Neuronal stem cell (in vitro differentiated cells): ENCODE measurements at regions not wholly inside any gene's neighbourhood (a gene's known extent, or its start where the extent isn't known, plus 50 kb on each side); places are given as distances from the start of the nearest gene placed in this dataset.
A peak's percentile ranks its signal among the peaks of the same experiment; 100 is the strongest.
"Not testable (repeated sequence)": the region's sequence is repeated elsewhere in the genome, so short reads cannot be mapped to it uniquely, and the experiment has no call there.

ENCODE experiments used
- DNase-seq: peaks from one replicate; pipeline ENCODE4 v3.0.0-alpha.2; 2013; ENCODE audit warnings: low spot score
- H2AFZ ChIP-seq: one replicate; pipeline ENCODE4 v1.6.1; 2013; ENCODE audit warnings: mild to moderate bottlenecking, low read length, inconsistent platforms
- H2AK5ac ChIP-seq: 2 replicates; pipeline ENCODE4 v1.6.1; 2013; ENCODE audit warnings: low read depth, mild to moderate bottlenecking, inconsistent platforms, low read length, moderate library complexity, mixed read lengths
- H2BK120ac ChIP-seq: 2 replicates; pipeline ENCODE4 v1.6.1; 2013; ENCODE audit warnings: low read depth, mild to moderate bottlenecking, inconsistent platforms, low read length, moderate library complexity, mixed read lengths
- H2BK12ac ChIP-seq: one replicate; pipeline ENCODE4 v1.6.1; 2013; ENCODE audit warnings: low read length, inconsistent platforms
- H2BK15ac ChIP-seq: 2 replicates; pipeline ENCODE4 v1.6.1; 2013; ENCODE audit warnings: mild to moderate bottlenecking, low read length, inconsistent platforms, mixed read lengths
- H2BK5ac ChIP-seq: one replicate; pipeline ENCODE4 v1.6.1; 2013; ENCODE audit warnings: inconsistent platforms, mild to moderate bottlenecking, low read length, moderate library complexity
- H3K14ac ChIP-seq: one replicate; pipeline ENCODE4 v1.6.1; 2013; ENCODE audit warnings: low read length, inconsistent platforms
- H3K18ac ChIP-seq: 2 replicates; pipeline ENCODE4 v1.6.1; 2013; ENCODE audit warnings: low read length, inconsistent platforms
- H3K23ac ChIP-seq: 2 replicates; pipeline ENCODE4 v1.6.1; 2013; ENCODE audit warnings: low read depth, mild to moderate bottlenecking, mixed read lengths, low read length, inconsistent platforms; ENCODE audit not compliant: poor library complexity
- H3K27ac ChIP-seq: replicated peaks from 3 replicates; pipeline ENCODE4 v1.5.1; 2013; ENCODE audit warnings: low read length, inconsistent platforms
- H3K27me3 ChIP-seq, 3 experiments: 2 replicates each; pipeline ENCODE4 v1.6.1; 2013; ENCODE audit warnings: low read length in 3 of 3, mild to moderate bottlenecking in 2 of 3, inconsistent platforms in 1 of 3, low read depth in 1 of 3, mixed read lengths in 1 of 3, moderate library complexity in 1 of 3; ENCODE audit not compliant: control insufficient read depth in 3 of 3, insufficient read depth in 3 of 3
- H3K36me3 ChIP-seq, 2 donors: replicated peaks in 1 of 2; 2 replicates each; pipeline ENCODE4 v1.6.1; 2013; ENCODE audit warnings: low read length in 2 of 2; ENCODE audit not compliant: control insufficient read depth in 2 of 2, insufficient read depth in 2 of 2
- H3K4ac ChIP-seq: 2 replicates; pipeline ENCODE4 v1.6.1; 2013; ENCODE audit warnings: inconsistent platforms, mild to moderate bottlenecking, low read length, moderate library complexity
- H3K4me1 ChIP-seq, 2 donors: 1 replicate in 1 of 2; 2 replicates in 1 of 2; pipeline ENCODE4 v1.6.1; 2013; ENCODE audit warnings: low read length in 2 of 2, low read depth in 1 of 2; ENCODE audit not compliant: control insufficient read depth in 2 of 2, insufficient read depth in 1 of 2
- H3K4me2 ChIP-seq: one replicate; pipeline ENCODE4 v1.6.1; 2013; ENCODE audit warnings: mild to moderate bottlenecking, low read length, inconsistent platforms; ENCODE audit not compliant: insufficient read depth, poor library complexity, severe bottlenecking
- H3K4me3 ChIP-seq, 2 donors: 2 replicates each; pipeline ENCODE4 v1.5.1; 2013; ENCODE audit warnings: low read length in 2 of 2, mild to moderate bottlenecking in 2 of 2, inconsistent platforms in 1 of 2, moderate library complexity in 1 of 2
- H3K79me1 ChIP-seq: one replicate; pipeline ENCODE4 v1.6.1; 2013; ENCODE audit warnings: low read depth, mild to moderate bottlenecking, inconsistent platforms, low read length, moderate library complexity
- H3K9ac ChIP-seq: one replicate; pipeline ENCODE4 v1.6.1; 2013; ENCODE audit warnings: mild to moderate bottlenecking, low read depth, low read length, inconsistent platforms; ENCODE audit not compliant: poor library complexity
- H3K9me3 ChIP-seq, 2 donors: replicated peaks in 1 of 2; 2 replicates each; pipeline versions ENCODE3 to v1.6.1; 2013; ENCODE audit warnings: low read length in 2 of 2, mild to moderate bottlenecking in 2 of 2, inconsistent platforms in 1 of 2, low read depth in 1 of 2, mixed read lengths in 1 of 2, moderate library complexity in 1 of 2; ENCODE audit not compliant: control insufficient read depth in 2 of 2, insufficient read depth in 1 of 2
- H4K8ac ChIP-seq: one replicate; pipeline ENCODE4 v1.6.1; 2013; ENCODE audit warnings: low read depth, mild to moderate bottlenecking, inconsistent platforms, low read length, moderate library complexity
- H4K91ac ChIP-seq: one replicate; pipeline ENCODE4 v1.6.1; 2013; ENCODE audit warnings: low read length, low read depth, mild to moderate bottlenecking, inconsistent platforms; ENCODE audit not compliant: poor library complexity
- WGBS, 2 donors: extraction: QIAGEN DNeasy Blood & Tissue Kit; methylation state at CpG; one replicate each; pipeline ENCODE4 v1.1.7; 2013; ENCODE audit warnings: missing lambda C conversion rate in 2 of 2, mixed read lengths in 1 of 2; ENCODE audit not compliant: insufficient read length in 2 of 2, insufficient replicate concordance in 1 of 2; ENCODE audit errors: extremely low coverage in 2 of 2; 5-methylcytosine and 5-hydroxymethylcytosine counted together

DNA sequence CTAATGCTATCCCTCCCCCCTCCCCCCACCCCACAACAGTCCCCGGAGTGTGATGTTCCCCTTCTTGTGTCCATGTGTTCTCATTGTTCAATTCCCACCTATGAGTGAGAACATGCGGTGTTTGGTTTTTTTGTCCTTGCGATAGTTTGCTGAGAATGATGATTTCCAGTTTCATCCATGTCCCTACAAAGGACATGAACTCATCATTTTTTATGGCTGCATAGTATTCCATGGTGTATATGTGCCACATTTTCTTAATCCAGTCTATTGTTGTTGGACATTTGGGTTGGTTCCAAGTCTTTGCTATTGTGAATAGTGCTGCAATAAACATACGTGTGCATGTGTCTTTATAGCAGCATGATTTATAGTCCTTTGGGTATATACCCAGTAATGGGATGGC is 133.7 kb upstream of the ANK3 start:
- not testable (repeated sequence) for H2BK120ac ChIP-seq, H2AFZ ChIP-seq, H2AK5ac ChIP-seq, H3K23ac ChIP-seq, H3K9ac ChIP-seq, H3K79me1 ChIP-seq, H3K18ac ChIP-seq, H4K8ac ChIP-seq, H3K36me3 ChIP-seq, H2BK5ac ChIP-seq, H3K4me2 ChIP-seq, H3K14ac ChIP-seq, H2BK15ac ChIP-seq, H3K4ac ChIP-seq, H2BK12ac ChIP-seq, H4K91ac ChIP-seq, H3K27me3 ChIP-seq, H3K27ac ChIP-seq, H3K4me3 ChIP-seq, H3K9me3 ChIP-seq, DNase-seq
- H3K4me1 ChIP-seq = peaks cover 1 to 18% of the 10 kb centered on the region in 2 donors
- WGBS, 2 donors = no CpG with 5 or more reads among the region's 4 CpGs

DNA sequence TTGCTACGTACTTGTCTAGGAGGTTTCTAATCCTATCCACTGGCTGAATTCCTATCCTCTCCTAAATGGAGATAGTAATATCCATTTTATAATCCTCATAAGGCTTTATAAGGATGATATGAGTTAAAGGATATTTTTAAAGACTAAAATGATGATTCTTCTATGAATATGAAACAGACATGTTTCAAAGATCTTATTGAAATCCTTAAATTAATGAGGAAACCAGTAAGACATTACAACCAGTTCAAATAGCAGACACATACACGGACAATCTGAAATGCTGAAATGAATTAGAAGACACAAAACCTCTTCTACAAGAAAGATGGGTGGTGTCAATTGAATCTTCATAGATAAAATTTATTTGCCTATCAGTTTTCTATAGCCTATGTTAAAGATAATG is 132.9 kb upstream of the ANK3 start:
- Histone ChIP-seq H3K18ac (no peak overlapping the region), H4K91ac (no peak overlapping the region), H4K8ac (no peak overlapping the region), H2BK12ac (no peak overlapping the region), H3K36me3 (no peaks in the 10 kb centered on the region), H2BK5ac (no peak overlapping the region), H2BK15ac (no peak overlapping the region), H3K14ac (no peak overlapping the region), H3K27me3 (no peaks in the 10 kb centered on the region), H3K27ac (no peak overlapping the region), H3K4ac (no peak overlapping the region), H3K4me2 (no peak overlapping the region), H3K4me3 (no peak overlapping the region), H3K9me3 (peaks cover 0 to 4% of the 10 kb centered on the region in 2 donors), H2BK120ac (no peak overlapping the region), H3K4me1 (peaks cover 1 to 18% of the 10 kb centered on the region in 2 donors), H2AFZ (peak overlapping the region; percentile 31), H3K79me1 (no peaks in the 10 kb centered on the region), H3K23ac (no peak overlapping the region), H3K9ac (no peak overlapping the region), H2AK5ac (no peak overlapping the region)
- no peak for DNase-seq
- WGBS, 2 donors = no CpG with 5 or more reads among the region's 2 CpGs

DNA sequence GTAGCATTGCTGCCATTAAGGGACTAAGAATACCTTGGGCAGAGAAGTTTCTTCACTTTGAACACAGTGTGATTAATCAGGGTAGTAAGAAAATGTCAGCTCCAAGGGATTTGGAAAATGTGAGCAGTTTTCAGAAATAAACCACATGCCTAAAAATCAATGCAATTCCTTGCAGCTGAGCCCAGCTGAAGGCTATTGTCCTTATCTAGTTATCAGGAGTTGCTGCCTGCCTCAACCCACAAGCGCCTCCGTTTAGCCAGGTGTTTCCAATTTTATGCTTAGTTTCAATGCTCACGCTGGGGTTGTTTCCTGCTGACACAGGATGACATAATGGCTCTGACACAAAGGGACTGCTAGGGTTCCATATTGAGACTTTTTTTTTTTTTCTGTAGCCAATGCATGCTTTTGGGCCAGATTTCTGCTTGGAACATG is 132.3 kb upstream of the ANK3 start:
- Histone ChIP-seq H3K9ac (no peak overlapping the region), H2BK15ac (no peak overlapping the region), H3K27ac (no peak overlapping the region), H4K91ac (no peak overlapping the region), H3K23ac (no peak overlapping the region), H2AFZ (peak overlapping the region; percentile 31), H3K4me3 (no peak overlapping the region), H2BK12ac (no peak overlapping the region), H4K8ac (no peak overlapping the region), H3K27me3 (no peaks in the 10 kb centered on the region), H3K4me1 (peaks cover 1 to 18% of the 10 kb centered on the region in 2 donors), H2AK5ac (no peak overlapping the region), H3K4me2 (no peak overlapping the region), H2BK5ac (no peak overlapping the region), H3K4ac (no peak overlapping the region), H3K79me1 (no peaks in the 10 kb centered on the region), H2BK120ac (no peak overlapping the region), H3K36me3 (no peaks in the 10 kb centered on the region), H3K14ac (no peak overlapping the region), H3K9me3 (peaks cover 0 to 4% of the 10 kb centered on the region in 2 donors), H3K18ac (no peak overlapping the region)
- no CpG with 5 or more reads among the region's 3 CpGs for WGBS, 2 donors
- DNase-seq = no peak

DNA sequence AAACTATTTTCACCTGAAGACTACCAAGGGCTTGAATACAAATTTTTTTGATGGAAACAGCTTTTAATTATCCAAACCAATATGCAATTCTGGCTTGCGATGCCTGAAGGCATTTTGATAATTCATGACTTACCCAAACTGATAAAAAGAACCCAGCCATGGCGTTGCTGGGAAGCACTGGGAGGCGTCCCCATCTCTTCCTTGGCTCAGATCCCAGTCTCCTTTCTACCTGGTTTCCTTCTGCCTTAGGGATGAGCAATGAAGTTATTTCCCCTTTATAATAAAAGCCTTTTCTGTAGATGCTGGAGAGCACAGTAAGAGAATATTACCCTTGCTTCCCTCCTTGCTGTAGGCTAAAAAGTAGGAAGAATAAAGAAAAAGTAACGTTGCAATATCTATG is 129.1 kb upstream of the ANK3 start:
- no peak overlapping the region for H3K4me3 ChIP-seq
- WGBS, 2 donors = no CpG with 5 or more reads among the region's 4 CpGs
- no peak overlapping the region for H3K23ac ChIP-seq
- H3K79me1 ChIP-seq = no peaks in the 10 kb centered on the region
- H2BK15ac ChIP-seq = no peak overlapping the region
- H2BK5ac ChIP-seq = no peak overlapping the region
- H2BK120ac ChIP-seq = no peak overlapping the region
- DNase-seq = no peak
- no peak overlapping the region for H3K4ac ChIP-seq
- no peak overlapping the region for H2BK12ac ChIP-seq
- H3K9ac ChIP-seq = no peak overlapping the region
- H2AK5ac ChIP-seq = no peak overlapping the region
- no peak overlapping the region for H4K8ac ChIP-seq
- no peak overlapping the region for H3K27ac ChIP-seq
- no peak overlapping the region for H2AFZ ChIP-seq
- no peaks in the 10 kb centered on the region for H3K36me3 ChIP-seq
- no peak overlapping the region for H3K4me2 ChIP-seq
- H4K91ac ChIP-seq = no peak overlapping the region
- H3K14ac ChIP-seq = no peak overlapping the region
- H3K9me3 ChIP-seq = no peaks in the 10 kb centered on the region
- H3K27me3 ChIP-seq = no peaks in the 10 kb centered on the region
- no peak overlapping the region for H3K18ac ChIP-seq
- H3K4me1 ChIP-seq = peaks cover 1 to 7% of the 10 kb centered on the region in 2 donors
